Stomach (tissue), 4 donors: ENCODE measurements at regions not wholly inside any gene's neighbourhood (a gene's known extent, or its start where the extent isn't known, plus 50 kb on each side); places are given as distances from the start of the nearest gene placed in this dataset.

Experiments used
- CTCF ChIP-seq, 7 experiments: fragments of 450-650 bp in 4 of 7; fragments of 200-600 bp in 3 of 7; sonication (generic) in 3 of 7; IDR thresholded peaks; one replicate each; pipeline ENCODE4 v1.5.1; 2016 to 2019; ENCODE audit warnings: antibody characterized with exemption in 7 of 7, control low read depth in 2 of 7, mild to moderate bottlenecking in 1 of 7
- EP300 ChIP-seq: sonication (generic); formaldehyde crosslinking; IDR thresholded peaks from one replicate; pipeline ENCODE4 v1.6.1; 2017; ENCODE audit warnings: antibody characterized with exemption
- POLR2A ChIP-seq, 4 donors: fragments of 450-650 bp; IDR thresholded peaks; one replicate each; pipeline ENCODE4 v1.6.1; 2016; ENCODE audit warnings: antibody characterized with exemption in 4 of 4, control low read depth in 2 of 4, mild to moderate bottlenecking in 1 of 4, moderate library complexity in 1 of 4
- POLR2AphosphoS5 ChIP-seq, 3 donors: sonication (generic); formaldehyde crosslinking; IDR thresholded peaks; one replicate each; pipeline ENCODE4 v1.6.1; 2016; ENCODE audit warnings: antibody characterized with exemption in 3 of 3

- TF ChIP-seq CTCF (IDR thresholded peaks at IDR 0.05) (no peak), POLR2A (IDR thresholded peaks at IDR 0.05) (no peak), POLR2AphosphoS5 (IDR thresholded peaks at IDR 0.05) (no peak), EP300 (no peak)
Measured at GRCh38 chr20:22901921-22902320, 133.2 kb upstream of the SSTR4 start.
